Neural cell (in vitro differentiated cells): ENCODE measurements at regions not wholly inside any gene's neighbourhood (a gene's known extent, or its start where the extent isn't known, plus 50 kb on each side); places are given as distances from the start of the nearest gene placed in this dataset.
A peak's percentile ranks its signal among the peaks of the same experiment; 100 is the strongest.

Experiments used
- H2AFZ ChIP-seq: fragments of 200-600, 300-800 bp; sonication (generic), shearing (Covaris generic); 2 replicates; pipeline ENCODE4 v1.6.0; 2014; ENCODE audit warnings: low read depth, mild to moderate bottlenecking, antibody characterized with exemption, low read length, moderate library complexity
- H3F3A ChIP-seq: fragments of 200-600 bp; shearing (Covaris generic); 2 replicates; pipeline ENCODE4 v1.6.1; 2016; ENCODE audit warnings: mild to moderate bottlenecking, moderate library complexity, mixed read lengths, antibody characterized with exemption, low read length; ENCODE audit not compliant: insufficient read depth, poor library complexity, severe bottlenecking
- H3K27ac ChIP-seq: fragments of 200-600, 300-800 bp; sonication (generic), shearing (Covaris generic); 2 replicates; pipeline ENCODE4 v1.5.1; 2014; ENCODE audit warnings: mild to moderate bottlenecking, low read length, moderate library complexity
- H3K27me3 ChIP-seq: fragments of 300-800, 200-600 bp; sonication (generic), shearing (Covaris generic); 2 replicates; pipeline ENCODE4 v1.6.0; 2014; ENCODE audit warnings: mild to moderate bottlenecking, low read depth, low read length, moderate library complexity; ENCODE audit not compliant: insufficient read depth
- H3K36me3 ChIP-seq: fragments of 300-800, 200-600 bp; sonication (generic), shearing (Covaris generic); 2 replicates; pipeline ENCODE4 v1.5.1; 2014; ENCODE audit warnings: mild to moderate bottlenecking, antibody characterized with exemption, low read length, moderate library complexity; ENCODE audit not compliant: insufficient read depth
- H3K4me2 ChIP-seq: fragments of 300-800, 200-600 bp; sonication (generic), shearing (Covaris generic); 2 replicates; pipeline ENCODE4 v1.6.0; 2014; ENCODE audit warnings: mild to moderate bottlenecking, low read length
- H3K4me3 ChIP-seq: fragments of 300-800, 200-600 bp; sonication (generic), shearing (Covaris generic); 2 replicates; pipeline ENCODE4 v1.5.1; 2014; ENCODE audit warnings: mild to moderate bottlenecking, low read length, moderate library complexity
- H3K79me2 ChIP-seq: fragments of 200-600 bp; shearing (Covaris generic); replicated peaks from 2 replicates; pipeline ENCODE4 v1.6.0; 2014; ENCODE audit warnings: mild to moderate bottlenecking, low read length, moderate library complexity; ENCODE audit not compliant: insufficient read depth
- H3K9ac ChIP-seq: fragments of 300-800, 200-600 bp; sonication (generic), shearing (Covaris generic); 2 replicates; pipeline ENCODE4 v1.6.1; 2016; ENCODE audit warnings: mild to moderate bottlenecking, low read length, mixed read lengths
- H3K9me2 ChIP-seq: fragments of 200-600 bp; shearing (Covaris generic); 2 replicates; pipeline ENCODE4 v1.6.1; 2016; ENCODE audit warnings: mild to moderate bottlenecking, low read length, mixed read lengths; ENCODE audit not compliant: insufficient read depth
- H3K9me3 ChIP-seq: fragments of 200-600, 300-800 bp; sonication (generic), shearing (Covaris generic); 2 replicates; pipeline ENCODE4 v1.6.1; 2016; ENCODE audit warnings: mild to moderate bottlenecking, mixed run types, low read length, moderate library complexity, mixed read lengths
- H4K20me1 ChIP-seq: fragments of 200-600 bp; shearing (Covaris generic); 2 replicates; pipeline ENCODE4 v1.6.1; 2016; ENCODE audit warnings: mild to moderate bottlenecking, mixed run types; ENCODE audit not compliant: insufficient read depth
- CTCF ChIP-seq: fragments of 450-650 bp; IDR thresholded peaks from 2 replicates; pipeline ENCODE4 v1.5.1; 2014; ENCODE audit warnings: antibody characterized with exemption, mild to moderate bottlenecking, moderate library complexity; ENCODE audit not compliant: poor library complexity, severe bottlenecking
- EP300 ChIP-seq: fragments of 450-650 bp; conservative IDR thresholded peaks from 2 replicates; pipeline ENCODE4 v1.6.1; 2014; ENCODE audit warnings: antibody characterized with exemption, mild to moderate bottlenecking, moderate library complexity; ENCODE audit not compliant: poor library complexity, severe bottlenecking
- EZH2 ChIP-seq: fragments of 200-600, 300-800 bp; shearing (Covaris generic), sonication (generic); IDR thresholded peaks from 2 replicates; pipeline ENCODE4 v1.6.1; 2014; ENCODE audit warnings: antibody characterized with exemption, low read length, borderline replicate concordance, mild to moderate bottlenecking; ENCODE audit not compliant: insufficient read depth, poor library complexity, severe bottlenecking
- MXI1 ChIP-seq: fragments of 450-650 bp; conservative IDR thresholded peaks from 2 replicates; pipeline ENCODE4 v1.6.1; 2014; ENCODE audit warnings: antibody characterized with exemption, mild to moderate bottlenecking; ENCODE audit not compliant: poor library complexity, severe bottlenecking
- POLR2AphosphoS5 ChIP-seq: IDR thresholded peaks from 2 replicates; pipeline ENCODE4 v1.6.1; 2012
- RAD21 ChIP-seq: fragments of 450-650 bp; conservative IDR thresholded peaks from 2 replicates; pipeline ENCODE4 v1.6.1; 2014; ENCODE audit warnings: antibody characterized with exemption, mild to moderate bottlenecking, moderate library complexity
- REST ChIP-seq: IDR thresholded peaks from 2 replicates; pipeline ENCODE4 v1.6.1; 2012; ENCODE audit warnings: borderline replicate concordance
- SMC3 ChIP-seq: fragments of 450-650 bp; conservative IDR thresholded peaks from 2 replicates; pipeline ENCODE4 v1.6.1; 2014; ENCODE audit warnings: antibody characterized with exemption, mild to moderate bottlenecking, moderate library complexity; ENCODE audit not compliant: poor library complexity
- TAF1 ChIP-seq: IDR thresholded peaks from 2 replicates; pipeline ENCODE4 v1.6.1; 2012; ENCODE audit warnings: low read depth

DNA sequence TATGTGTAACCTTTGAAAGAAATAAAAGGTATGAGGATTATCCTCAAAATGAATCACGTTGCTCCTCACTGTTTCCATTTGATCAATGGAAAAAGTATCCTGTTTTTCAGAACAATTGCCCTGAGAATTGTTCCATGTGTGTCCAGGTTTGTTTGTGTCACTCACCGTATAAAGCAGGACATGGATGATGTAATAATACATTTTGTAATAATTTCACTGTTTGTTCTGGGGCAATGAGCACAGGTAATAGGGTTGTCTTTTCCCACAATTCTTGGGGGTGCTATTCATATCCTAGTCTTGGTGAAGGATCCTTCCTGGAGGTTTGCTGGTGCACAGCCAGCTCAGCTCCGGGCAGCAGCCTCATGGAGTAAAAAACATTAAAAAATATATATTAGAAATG is 510.8 kb upstream of the MCTP2 start:
- Histone ChIP-seq H3K4me3 (no peak overlapping the region), H3K9ac (no peak overlapping the region), H3K27ac (peak overlapping the region; percentile 52), H3K79me2 (no peaks in the 10 kb centered on the region), H3K27me3 (no peaks in the 10 kb centered on the region), H2AFZ (no peak overlapping the region), H3K9me2 (no peaks in the 10 kb centered on the region), H4K20me1 (no peaks in the 10 kb centered on the region), H3K9me3 (no peaks in the 10 kb centered on the region), H3F3A (peaks cover 10% of the 10 kb centered on the region), H3K36me3 (no peaks in the 10 kb centered on the region), H3K4me2 (no peak overlapping the region)
- TF ChIP-seq REST: no peak
- TF ChIP-seq SMC3: no peak
- no peak for TF ChIP-seq EP300
- no peak for TF ChIP-seq MXI1
- no peak for TF ChIP-seq CTCF
- TF ChIP-seq TAF1: no peak
- TF ChIP-seq POLR2AphosphoS5: no peak

DNA sequence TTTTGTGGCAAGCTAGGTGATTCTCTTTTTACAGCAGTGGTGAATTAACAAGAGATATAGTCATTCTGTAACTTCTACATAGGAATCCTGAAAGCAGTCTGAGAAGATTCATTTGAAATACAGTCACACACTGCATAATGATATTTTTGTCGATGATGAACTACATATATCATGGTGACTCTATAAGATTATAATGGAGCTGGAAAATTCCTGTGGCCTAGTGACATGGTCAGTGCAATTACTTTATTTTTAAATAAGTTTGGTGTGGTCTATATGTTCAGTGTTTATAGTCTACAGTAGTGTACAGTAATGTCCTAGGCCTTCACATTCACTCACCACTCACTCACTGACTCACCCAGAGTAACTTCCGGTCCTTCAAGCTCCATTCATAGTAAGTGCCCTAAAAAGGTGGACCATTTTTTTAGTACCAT is 511.4 kb upstream of the MCTP2 start:
- no peak for TF ChIP-seq REST
- TF ChIP-seq POLR2AphosphoS5: no peak
- no peak for TF ChIP-seq SMC3
- no peak for TF ChIP-seq RAD21
- no peak for TF ChIP-seq MXI1
- TF ChIP-seq EP300: no peak
- TF ChIP-seq EZH2: no peak
- no peak for TF ChIP-seq TAF1
- no peak for TF ChIP-seq CTCF
- Histone ChIP-seq H3K36me3 (no peaks in the 10 kb centered on the region), H3K9me2 (no peaks in the 10 kb centered on the region), H3K9me3 (no peaks in the 10 kb centered on the region), H3K4me2 (no peak overlapping the region), H3K27ac (no peak overlapping the region), H3K79me2 (no peaks in the 10 kb centered on the region), H4K20me1 (no peaks in the 10 kb centered on the region), H3K4me3 (no peak overlapping the region), H2AFZ (no peak overlapping the region), H3F3A (peaks cover 11% of the 10 kb centered on the region), H3K9ac (no peak overlapping the region), H3K27me3 (no peaks in the 10 kb centered on the region)
